Ectodermal cell (in vitro differentiated cells): ENCODE measurements at regions not wholly inside any gene's neighbourhood (a gene's known extent, or its start where the extent isn't known, plus 50 kb on each side); places are given as distances from the start of the nearest gene placed in this dataset.

Source experiments
- H3K27ac ChIP-seq: 2 replicates; pipeline ENCODE4 v1.7.0; 2013; ENCODE audit warnings: mild to moderate bottlenecking, low read depth, low read length; ENCODE audit not compliant: insufficient read depth, poor library complexity, severe bottlenecking
- H3K27me3 ChIP-seq: 2 replicates; pipeline ENCODE4 v1.7.0; 2013; ENCODE audit warnings: mild to moderate bottlenecking, low read length; ENCODE audit not compliant: insufficient read depth, control insufficient read depth, poor library complexity, severe bottlenecking
- H3K36me3 ChIP-seq: one replicate; pipeline ENCODE4 v1.7.0; 2013; ENCODE audit warnings: low read length; ENCODE audit not compliant: control insufficient read depth, insufficient read depth
- H3K4me1 ChIP-seq: one replicate; pipeline ENCODE4 v1.7.0; 2013; ENCODE audit warnings: low read length; ENCODE audit not compliant: control insufficient read depth, insufficient read depth
- H3K4me3 ChIP-seq: 2 replicates; pipeline ENCODE4 v1.7.0; 2013; ENCODE audit warnings: low read depth, low read length, control low read depth; ENCODE audit not compliant: insufficient read depth
- H3K9me3 ChIP-seq: 2 replicates; pipeline ENCODE4 v1.7.0; 2013; ENCODE audit warnings: mild to moderate bottlenecking, low read length, moderate library complexity; ENCODE audit not compliant: control insufficient read depth
- WGBS, 2 experiments: methylation state at CpG; one replicate each; pipeline ENCODE4 v1.1.7; 2013; ENCODE audit warnings: missing lambda C conversion rate in 2 of 2; 5-methylcytosine and 5-hydroxymethylcytosine counted together

DNA sequence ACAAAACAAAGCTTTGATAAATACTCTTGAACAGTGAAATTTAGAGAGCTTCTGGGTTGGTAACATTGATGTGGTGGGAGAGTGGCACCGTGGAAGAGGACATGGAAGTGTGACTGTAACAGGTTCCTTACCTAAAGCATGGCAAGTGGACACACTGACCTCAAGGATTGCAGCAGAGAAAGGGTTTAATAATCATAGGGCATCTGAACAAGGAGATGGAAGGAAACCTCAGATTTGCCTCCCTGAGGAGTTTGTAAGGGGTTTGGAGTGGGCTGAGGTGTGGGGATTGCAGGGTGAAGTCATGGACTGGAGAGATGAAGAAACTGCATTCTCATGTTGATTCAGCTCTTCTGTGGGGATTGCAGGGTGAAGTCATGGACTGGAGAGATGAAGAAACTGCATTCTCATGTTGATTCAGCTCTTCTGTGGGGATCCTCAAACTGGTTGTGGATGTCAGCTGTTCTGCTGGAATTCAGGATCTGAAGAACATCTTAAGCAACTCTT lies 83.8 kb upstream of the TLK1 start:
- Histone ChIP-seq H3K4me1 (no peaks in the 10 kb centered on the region), H3K27ac (no peak overlapping the region), H3K4me3 (no peak overlapping the region), H3K27me3 (no peaks in the 10 kb centered on the region), H3K9me3 (no peaks in the 10 kb centered on the region), H3K36me3 (no peaks in the 10 kb centered on the region)
- 91 to 95% methylated on average over 1 of the region's 1 CpG for WGBS, 2 experiments

GRCh38 chr2:171241771-171242170 lies 81.1 kb upstream of the TLK1 start:
- no peaks in the 10 kb centered on the region for H3K36me3 ChIP-seq
- no peaks in the 10 kb centered on the region for H3K27me3 ChIP-seq
- H3K27ac ChIP-seq = no peak overlapping the region
- no peaks in the 10 kb centered on the region for H3K9me3 ChIP-seq
- H3K4me3 ChIP-seq = no peak overlapping the region
- H3K4me1 ChIP-seq = no peaks in the 10 kb centered on the region
- WGBS, 2 experiments = 88% methylated on average over 1 of the region's 1 CpG

DNA sequence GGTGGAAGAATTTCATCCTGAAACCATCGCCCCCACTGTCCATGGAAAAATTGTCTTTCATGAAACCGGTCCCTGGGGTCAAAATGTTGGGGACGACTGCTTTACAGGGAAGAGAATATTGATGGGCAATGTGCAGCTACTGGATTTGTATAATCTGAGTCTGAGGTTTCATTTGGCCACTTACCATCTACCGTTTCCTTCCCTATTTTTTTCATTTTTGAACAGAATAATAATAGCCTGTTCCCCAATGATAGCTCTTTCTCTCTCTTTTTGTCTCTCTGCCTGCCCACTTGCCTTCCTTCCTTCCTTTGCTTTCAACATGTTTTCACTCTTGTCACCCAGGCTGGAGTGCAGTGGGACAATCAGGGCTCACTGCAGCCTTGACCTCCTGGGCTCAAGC lies 78.3 kb upstream of the TLK1 start:
- WGBS, 2 experiments = 93 to 96% methylated on average over 4 of the region's 4 CpGs
- Histone ChIP-seq H3K27me3 (no peaks in the 10 kb centered on the region), H3K9me3 (no peaks in the 10 kb centered on the region), H3K4me3 (no peak overlapping the region), H3K27ac (no peak overlapping the region), H3K4me1 (no peaks in the 10 kb centered on the region), H3K36me3 (no peaks in the 10 kb centered on the region)

DNA sequence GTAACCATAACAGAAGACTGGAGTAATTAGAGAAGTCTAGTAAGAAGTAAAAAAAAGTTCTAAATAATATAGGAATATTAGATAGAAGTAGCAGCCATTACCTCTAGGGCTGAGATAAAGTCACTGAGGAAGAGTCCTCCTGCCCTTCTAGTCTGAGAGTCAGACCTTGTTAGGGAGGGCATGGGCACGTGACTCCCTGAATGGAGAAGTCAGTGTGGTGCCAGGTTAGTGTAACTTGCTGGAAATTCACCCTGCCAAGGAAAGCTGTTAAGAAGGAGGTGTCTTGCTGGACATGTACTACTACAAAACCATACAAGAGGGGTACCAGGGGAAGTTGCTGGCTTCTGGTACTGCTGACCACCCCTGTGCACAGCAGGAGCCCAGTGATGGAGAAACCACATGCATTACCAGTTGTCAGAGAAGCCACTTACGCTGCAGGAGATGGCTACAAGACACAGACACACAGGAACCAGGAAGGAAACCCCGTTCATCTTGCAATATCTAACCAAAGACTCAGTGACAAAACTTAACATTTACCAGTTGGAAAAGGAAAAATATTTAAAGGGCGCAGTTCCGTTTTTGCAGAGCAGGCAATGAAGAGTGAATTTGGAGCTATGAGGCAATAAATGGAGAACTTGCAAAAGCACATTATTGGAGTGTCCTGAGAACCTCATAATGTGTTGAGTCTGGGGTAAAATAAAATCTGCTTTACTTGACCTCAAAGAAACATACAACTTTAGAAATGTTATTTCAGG lies 77.2 kb upstream of the TLK1 start:
- Histone ChIP-seq H3K36me3 (no peaks in the 10 kb centered on the region), H3K4me1 (no peaks in the 10 kb centered on the region), H3K27me3 (no peaks in the 10 kb centered on the region), H3K4me3 (no peak overlapping the region), H3K9me3 (no peaks in the 10 kb centered on the region), H3K27ac (no peak overlapping the region)
- WGBS, 2 experiments = 92 to 94% methylated on average over 5 of the region's 5 CpGs

DNA sequence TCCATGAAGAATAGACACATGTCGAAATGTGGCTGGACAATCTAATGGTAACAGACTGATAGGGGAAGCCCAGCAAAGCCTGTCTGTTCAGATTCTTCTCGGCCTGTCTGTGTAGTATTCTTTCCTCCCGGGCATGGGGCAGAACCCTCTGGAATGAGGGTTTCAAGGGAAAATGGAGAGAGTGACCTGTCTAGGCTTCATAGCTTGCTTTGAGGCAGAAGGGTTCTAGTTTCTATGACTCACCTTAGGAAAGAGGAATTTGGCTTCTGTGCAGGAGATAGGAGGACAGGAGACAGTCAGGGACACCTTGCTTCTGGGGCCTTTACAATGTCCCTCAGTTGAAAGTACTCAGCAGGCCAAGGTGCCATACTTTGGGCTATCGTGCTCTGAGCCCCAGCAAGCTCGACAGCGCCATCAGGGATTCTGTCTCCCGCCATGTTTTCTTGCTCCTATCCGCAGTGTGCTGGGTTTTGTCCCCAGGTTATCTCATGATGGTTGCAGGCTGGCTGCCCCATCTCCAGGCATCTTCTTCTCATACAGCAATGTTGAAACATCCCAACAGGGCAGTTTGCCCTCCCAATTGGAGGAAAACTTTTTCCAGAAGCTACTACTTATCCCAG lies 74.7 kb upstream of the TLK1 start:
- H3K9me3 ChIP-seq = no peaks in the 10 kb centered on the region
- H3K27me3 ChIP-seq = no peaks in the 10 kb centered on the region
- H3K36me3 ChIP-seq = no peaks in the 10 kb centered on the region
- WGBS, 2 experiments = 93 to 95% methylated on average over 8 of the region's 8 CpGs
- no peaks in the 10 kb centered on the region for H3K4me1 ChIP-seq
- H3K27ac ChIP-seq = no peak overlapping the region
- no peak overlapping the region for H3K4me3 ChIP-seq

GRCh38 chr2:171230176-171230575 lies 69.5 kb upstream of the TLK1 start:
- H3K4me1 ChIP-seq = no peaks in the 10 kb centered on the region
- H3K36me3 ChIP-seq = no peaks in the 10 kb centered on the region
- 90 to 96% methylated on average over 3 of the region's 3 CpGs for WGBS, 2 experiments
- no peak overlapping the region for H3K27ac ChIP-seq
- no peaks in the 10 kb centered on the region for H3K9me3 ChIP-seq
- no peaks in the 10 kb centered on the region for H3K27me3 ChIP-seq
- no peak overlapping the region for H3K4me3 ChIP-seq

DNA sequence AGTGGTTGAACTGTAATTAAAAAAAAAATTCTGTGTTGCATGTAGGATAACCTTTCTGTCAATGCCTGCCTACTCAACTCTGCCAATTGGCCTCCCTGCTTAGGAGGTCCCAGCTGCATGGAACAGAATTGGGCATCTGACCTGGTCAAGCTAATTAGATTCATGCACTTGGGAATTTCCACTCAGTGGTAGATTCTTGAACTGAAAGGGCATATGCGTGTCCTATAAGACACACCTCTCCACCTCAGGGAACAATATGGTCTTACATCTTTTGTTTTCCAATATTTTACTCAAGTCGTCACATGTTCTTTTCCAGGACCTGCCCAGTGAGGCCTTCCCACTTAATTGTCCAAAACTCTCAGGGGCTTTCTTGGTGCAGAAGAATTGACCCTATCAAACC lies 68.1 kb upstream of the TLK1 start:
- WGBS, 2 experiments = 94 to 95% methylated on average over 2 of the region's 2 CpGs
- no peaks in the 10 kb centered on the region for H3K36me3 ChIP-seq
- H3K27ac ChIP-seq = no peak overlapping the region
- no peaks in the 10 kb centered on the region for H3K4me1 ChIP-seq
- H3K27me3 ChIP-seq = no peaks in the 10 kb centered on the region
- no peaks in the 10 kb centered on the region for H3K9me3 ChIP-seq
- H3K4me3 ChIP-seq = no peak overlapping the region

DNA sequence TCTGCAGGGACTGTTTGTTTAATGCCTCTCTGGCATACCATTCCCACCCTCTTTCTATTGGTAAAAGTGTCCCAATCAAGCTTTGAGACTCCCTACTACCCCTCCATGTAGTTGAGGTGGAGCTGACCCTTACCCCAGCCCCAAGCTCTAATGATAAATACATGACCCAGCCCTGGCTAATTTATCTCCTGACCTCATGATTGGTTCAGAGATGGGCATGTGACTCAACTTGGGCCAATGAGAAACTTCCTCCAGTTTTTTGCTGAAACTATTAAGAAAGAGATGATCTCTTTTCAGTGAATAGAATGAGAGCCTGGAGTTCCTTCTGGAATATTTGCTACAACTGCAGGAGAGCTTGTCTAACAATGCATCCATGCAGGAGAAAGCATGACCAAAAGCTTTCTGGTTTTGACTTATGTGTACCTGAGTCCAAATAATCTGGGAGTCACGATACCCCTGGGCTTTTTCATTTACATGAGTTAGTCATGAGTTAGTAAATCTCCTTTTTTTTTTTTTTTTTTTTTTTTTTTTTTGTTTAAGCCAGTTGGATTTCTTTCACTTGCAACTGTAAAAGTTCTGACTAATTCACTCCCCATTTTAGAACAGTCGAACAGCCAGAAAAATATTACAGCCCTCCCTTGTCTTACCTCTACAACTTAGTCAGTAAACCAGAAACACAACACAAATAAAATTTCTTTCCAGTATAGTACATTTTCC lies 66.5 kb upstream of the TLK1 start:
- WGBS, 2 experiments = 90 to 99% methylated on average over 1 to 2 of the region's 2 CpGs
- H3K27me3 ChIP-seq = no peaks in the 10 kb centered on the region
- H3K36me3 ChIP-seq = no peaks in the 10 kb centered on the region
- no peak overlapping the region for H3K27ac ChIP-seq
- no peaks in the 10 kb centered on the region for H3K4me1 ChIP-seq
- no peaks in the 10 kb centered on the region for H3K9me3 ChIP-seq
- H3K4me3 ChIP-seq = no peak overlapping the region

DNA sequence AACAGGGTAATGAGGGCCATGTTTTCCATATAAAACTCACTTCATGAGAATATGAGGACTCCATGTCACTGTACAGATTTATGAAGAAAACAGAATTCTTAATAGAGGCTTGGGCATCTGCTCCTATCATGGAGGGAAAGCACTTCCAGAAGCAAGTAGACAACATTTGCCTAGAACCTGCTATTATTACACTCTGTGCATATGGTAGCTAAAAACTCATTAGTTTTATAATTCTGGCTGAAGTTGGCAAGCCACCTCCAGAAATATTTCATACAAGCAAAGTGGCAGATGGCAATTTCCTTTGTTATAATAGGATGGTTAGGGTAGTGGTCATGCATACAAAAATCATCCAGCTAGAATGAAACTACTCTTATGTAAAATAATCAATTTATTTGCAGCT lies 65.8 kb upstream of the TLK1 start:
- Histone ChIP-seq H3K27me3 (no peaks in the 10 kb centered on the region), H3K9me3 (no peaks in the 10 kb centered on the region), H3K4me1 (no peaks in the 10 kb centered on the region), H3K36me3 (no peaks in the 10 kb centered on the region), H3K4me3 (no peak overlapping the region), H3K27ac (no peak overlapping the region)

- Histone ChIP-seq H3K36me3 (no peaks in the 10 kb centered on the region), H3K27ac (no peak overlapping the region), H3K4me3 (no peak overlapping the region), H3K4me1 (no peaks in the 10 kb centered on the region), H3K27me3 (no peaks in the 10 kb centered on the region), H3K9me3 (no peaks in the 10 kb centered on the region)
- WGBS, 2 experiments = no CpG with 5 or more reads among the region's 1 CpG
These were observed 65.3 kb upstream of the TLK1 start for GRCh38 chr2:171225989-171226388.
